Heart right ventricle (tissue), 16 donors: ENCODE measurements at regions not wholly inside any gene's neighbourhood (a gene's known extent, or its start where the extent isn't known, plus 50 kb on each side); places are given as distances from the start of the nearest gene placed in this dataset.

Experiments
- ATAC-seq, 8 donors: fragments of 200-7000 bp; cut with Tn5 transposase; one replicate each; pipeline ENCODE4 v1.9.1; 2020; ENCODE audit warnings: mild to moderate bottlenecking in 8 of 8, moderate library complexity in 8 of 8, moderate number of reproducible peaks in 1 of 8
- DNase-seq, 2 donors: peaks; one replicate each; pipeline ENCODE4 v3.0.0-alpha.2; 2020
- H3K27ac ChIP-seq, 10 donors: fragments of 200-600 bp; sonication (generic) in 2 of 10; one replicate each; pipeline versions ENCODE4 v1.5.0 to v1.8.0; 2020 to 2022; ENCODE audit warnings: mild to moderate bottlenecking in 3 of 10
- H3K27me3 ChIP-seq, 7 donors: fragments of 200-600 bp; one replicate each; pipeline ENCODE4 v1.8.0; 2021 to 2022; ENCODE audit warnings: mild to moderate bottlenecking in 2 of 7
- H3K36me3 ChIP-seq, 9 donors: fragments of 200-600 bp; sonication (generic) in 1 of 9; one replicate each; pipeline versions ENCODE4 v1.5.0 to v1.8.0; 2020 to 2022; ENCODE audit warnings: mild to moderate bottlenecking in 2 of 9
- H3K4me1 ChIP-seq, 9 donors: fragments of 200-600 bp; sonication (generic) in 1 of 9; one replicate each; pipeline versions ENCODE4 v1.5.0 to v1.8.0; 2020 to 2022; ENCODE audit warnings: mild to moderate bottlenecking in 4 of 9
- H3K4me3 ChIP-seq, 10 donors: fragments of 200-600 bp; sonication (generic) in 2 of 10; one replicate each; pipeline versions ENCODE4 v1.5.0 to v1.8.0; 2020 to 2022; ENCODE audit warnings: mild to moderate bottlenecking in 7 of 10, moderate library complexity in 2 of 10
- H3K9me3 ChIP-seq, 11 donors: fragments of 200-600 bp in 10 of 11; sonication (generic) in 2 of 11; one replicate each; pipeline versions ENCODE4 v1.5.0 to v1.8.0; 2013 to 2022; ENCODE audit warnings: mild to moderate bottlenecking in 2 of 11, control low read depth in 1 of 11, moderate library complexity in 1 of 11
- CTCF ChIP-seq, 9 donors: fragments of 200-600 bp; sonication (generic) in 2 of 9; IDR thresholded peaks; one replicate each; pipeline versions ENCODE4 v1.5.0 to v1.8.0; 2021 to 2022; ENCODE audit warnings: antibody characterized with exemption in 9 of 9, mild to moderate bottlenecking in 5 of 9, moderate library complexity in 1 of 9
- WGBS, 2 donors: extraction: QIAGEN DNeasy Blood & Tissue Kit; methylation state at CpG; one replicate each; pipeline ENCODE4 v1.1.7; 2013; ENCODE audit warnings: inconsistent platforms in 1 of 2; 5-methylcytosine and 5-hydroxymethylcytosine counted together
- intact Hi-C, 10 donors: fragments of 100-400 bp; cut with DNase I; formaldehyde crosslinking; loops; one replicate each; pipeline versions ENCODE4 v1.11.1 to v1.14.2; 2022
- donor health status: Arrhythmogenic right ventricular cardiomyopathy.
- donor health status: ischemic (EF 13 %, LVEDD 7.1; RV severe dilation, severe dysfunction).
- donor health status: healthy with polysubstance abuse.
- donor health status: DM: no; HTN: yes; CAD: no.
- donor health status: DM: no; HTN: no; CAD: no.
- donor health status: ischemic (EF 25% LVEDD 6.9; RV normal size, moderate dysfunction).
- donor health status: ischemic (EF 25% LVEDD 5.7; RV mildly dilated, moderate dysfunction).
- donor health status: healthy.
- donor health status: DM: yes; HTN: yes; CAD: no.
- donor health status: Ischemic cardiomyopathy.
- donor health status: ischemic (EF 35%, LVEDD 5.7; RV mildly dilated, moderate dysfunction).
- donor health status: nonischemic (EF 11% LVEDD 7.7; RV severe dilation, severe dysfunction).
- donor health status: DM: yes; HTN: yes; CAD: no.
- donor health status: PGD.
- donor health status: ischemic (EF 29% LVEDD 5.4; RV normal size, mild dysfunction).
- donor health status: nonischemic (EF 23%, LVEDD 6.1; RV moderate dilation, normal function).

- Histone ChIP-seq H3K27me3 (peaks cover 0 to 18% (median 0%) of the 10 kb centered on the region in 7 donors), H3K4me1 (no peaks in the 10 kb centered on the region), H3K36me3 (no peaks in the 10 kb centered on the region), H3K27ac (no peak overlapping the region), H3K4me3 (no peak overlapping the region), H3K9me3 (no peaks in the 10 kb centered on the region)
- ATAC-seq: no peak
- intact Hi-C loops: loop anchor here in 3 of 10 donors (10.0 kb wide), 2 partner anchors 254 to 566 kb away; no protein-coding TSS in a partner anchor
- no peak for DNase-seq
- WGBS, 2 donors: 77% methylated on average over 5 of the region's 5 CpGs
- no peak for TF ChIP-seq CTCF (IDR thresholded peaks at IDR 0.05)
Measured at GRCh38 chr12:127670796-127671195, 596.2 kb upstream of the TMEM132C start.

GRCh38 chr12:127675936-127676335 is 591.0 kb upstream of the TMEM132C start:
- TF ChIP-seq CTCF (IDR thresholded peaks at IDR 0.05): no peak
- no peak overlapping the region for H3K27ac ChIP-seq
- no peak for DNase-seq
- peaks cover 0 to 8% (median 0%) of the 10 kb centered on the region in 9 donors for H3K4me1 ChIP-seq
- WGBS, 2 donors: 74 to 81% methylated on average over 6 of the region's 6 CpGs
- peaks cover 0 to 3% (median 0%) of the 10 kb centered on the region in 7 donors for H3K27me3 ChIP-seq
- ATAC-seq: no peak
- no peak overlapping the region for H3K4me3 ChIP-seq
- H3K9me3 ChIP-seq: no peaks in the 10 kb centered on the region
- no peaks in the 10 kb centered on the region for H3K36me3 ChIP-seq
- intact Hi-C loops: loop anchor here in 7 of 10 donors (5.0 to 10.0 kb wide), 4 partner anchors 249 to 571 kb away; no protein-coding TSS in a partner anchor

DNA sequence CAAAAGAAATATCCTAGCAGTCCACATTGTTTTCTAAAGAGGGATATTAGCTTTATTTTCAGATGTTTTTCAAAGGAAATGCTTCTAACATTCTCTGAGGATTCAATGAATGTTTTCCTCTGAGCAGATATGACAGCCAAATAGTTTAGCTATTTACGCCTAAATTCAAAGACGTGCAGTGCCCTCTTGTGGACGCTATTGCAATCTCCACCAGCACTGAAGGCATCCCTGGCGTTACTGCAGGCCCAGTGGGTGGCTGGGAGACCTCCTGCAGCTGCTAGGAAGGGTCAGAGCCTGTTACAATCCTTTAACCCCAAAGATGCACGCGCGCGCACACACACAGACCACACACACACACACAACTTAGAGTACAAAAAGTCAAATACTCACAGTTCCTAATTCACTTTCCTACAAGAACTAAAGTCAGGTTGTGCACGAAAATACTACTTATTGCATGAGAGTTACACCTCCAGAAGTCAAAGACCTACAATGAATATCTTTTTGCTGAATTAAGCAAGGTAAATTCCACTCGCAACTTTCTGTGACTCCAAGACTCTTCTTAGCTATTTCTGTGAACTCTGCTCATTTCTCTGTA is 589.3 kb upstream of the TMEM132C start:
- intact Hi-C loops: loop anchor here in 7 of 10 donors (5.0 to 10.0 kb wide), 4 partner anchors 247 to 573 kb away; no protein-coding TSS in a partner anchor
- H3K27ac ChIP-seq: no peak overlapping the region

DNA sequence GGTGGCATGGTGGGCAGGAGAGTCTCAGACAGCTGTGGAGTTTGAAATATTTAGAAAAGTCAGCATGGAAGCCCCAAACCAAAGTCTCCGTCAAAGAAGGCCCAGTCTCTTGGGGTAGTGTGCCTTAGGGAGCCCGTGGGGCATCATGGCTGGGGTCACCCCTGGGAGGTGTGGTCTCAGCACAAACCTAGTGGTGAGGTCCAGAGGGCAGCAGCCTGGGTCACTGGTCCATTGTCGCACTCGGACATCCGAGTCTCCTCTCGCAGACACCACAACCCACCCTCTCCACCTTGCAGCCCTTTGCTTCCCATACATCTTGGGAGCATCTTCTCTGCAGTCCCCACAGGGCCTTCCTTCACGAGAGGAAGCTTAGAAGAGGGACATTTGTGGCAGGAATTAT is 588.0 kb upstream of the TMEM132C start:
- H3K36me3 ChIP-seq: no peaks in the 10 kb centered on the region
- no peak overlapping the region for H3K27ac ChIP-seq
- peaks cover 0 to 8% (median 0%) of the 10 kb centered on the region in 7 donors for H3K27me3 ChIP-seq
- peaks cover 0 to 8% (median 0%) of the 10 kb centered on the region in 9 donors for H3K4me1 ChIP-seq
- no peaks in the 10 kb centered on the region for H3K9me3 ChIP-seq
- ATAC-seq (no peak), DNase-seq (no peak)
- TF ChIP-seq CTCF (IDR thresholded peaks at IDR 0.05): no peak
- intact Hi-C loops: loop anchor here in 7 of 10 donors (5.0 to 10.0 kb wide), 4 partner anchors 246 to 574 kb away; no protein-coding TSS in a partner anchor
- WGBS, 2 donors: 75 to 84% methylated on average over 7 of the region's 7 CpGs
- no peak overlapping the region for H3K4me3 ChIP-seq

More for the DNA sequence above, 589.3 kb upstream of the TMEM132C start:
- H3K4me1 ChIP-seq: peaks cover 0 to 8% (median 0%) of the 10 kb centered on the region in 9 donors
- H3K27me3 ChIP-seq: peaks cover 0 to 3% (median 0%) of the 10 kb centered on the region in 7 donors
- ATAC-seq: peak in 7 of 8 donors; percentile 47 to 84 (median 74)
- 18 to 19% methylated on average over 10 of the region's 10 CpGs for WGBS, 2 donors
- DNase-seq: peak; percentile 32 to 62
- H3K4me3 ChIP-seq: no peak overlapping the region
- no peaks in the 10 kb centered on the region for H3K9me3 ChIP-seq
- TF ChIP-seq CTCF (IDR thresholded peaks at IDR 0.05): peak; percentile 52 to 80 (median 70)
- no peaks in the 10 kb centered on the region for H3K36me3 ChIP-seq
